ENCODE measurements at regions not wholly inside any gene's neighbourhood (a gene's known extent, or its start where the extent isn't known, plus 50 kb on each side); places are given as distances from the start of the nearest gene placed in this dataset.

DNA sequence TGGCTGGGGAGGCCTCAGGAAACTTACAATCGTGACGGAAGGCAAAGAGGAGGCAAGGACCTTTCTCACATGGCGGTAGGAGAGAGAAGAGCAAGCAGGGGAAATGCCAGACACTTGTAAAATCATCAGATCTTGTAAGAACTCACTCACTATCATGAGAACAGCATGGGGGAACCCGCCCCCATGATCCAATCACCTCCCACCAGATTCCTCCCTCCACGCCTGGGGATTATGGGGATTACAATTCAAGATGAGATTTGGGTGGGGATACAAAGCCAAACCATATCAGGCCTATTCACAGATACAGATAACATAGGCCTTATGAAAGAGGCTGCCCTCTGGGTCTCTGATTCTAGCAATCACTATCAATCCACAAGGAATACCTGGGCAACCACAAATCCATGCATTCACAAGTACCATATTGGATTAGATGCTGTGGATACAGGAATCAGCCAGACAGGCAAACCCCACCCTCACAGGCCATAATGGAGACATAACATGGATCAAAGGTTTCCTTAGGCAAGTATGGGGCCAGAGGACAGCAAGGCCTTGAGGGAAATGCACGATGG is 284.9 kb downstream of the SOX9 start:
- no peak for ATAC-seq
- TF ChIP-seq ARNTL (CRISPR knock-in tag; IDR thresholded peaks at IDR 0.05; ENCODE audit: borderline replicate concordance, low read depth) (no peak), ISL1 (CRISPR knock-in tag; IDR thresholded peaks at IDR 0.05) (no peak), ZFP30 (CRISPR knock-in tag; IDR thresholded peaks at IDR 0.05) (no peak), ZNF565 (CRISPR knock-in tag; conservative IDR thresholded peaks at IDR 0.05; ENCODE audit: low read depth) (no peak)

GRCh38 chr17:72406498-72406897 is 285.7 kb downstream of the SOX9 start:
- no peak for ATAC-seq
- no peak for TF ChIP-seq GLIS3 (CRISPR knock-in tag; IDR thresholded peaks at IDR 0.05)
- no peak for TF ChIP-seq TSHZ2 (CRISPR knock-in tag; IDR thresholded peaks at IDR 0.05)
- TF ChIP-seq ZNF8 (CRISPR knock-in tag; IDR thresholded peaks at IDR 0.05): no peak
- no peak for TF ChIP-seq ZNF70 (CRISPR knock-in tag; IDR thresholded peaks at IDR 0.05)
- no peak for TF ChIP-seq ESRRG (CRISPR knock-in tag; IDR thresholded peaks at IDR 0.05)
- no peak for TF ChIP-seq ZFP3 (CRISPR knock-in tag; IDR thresholded peaks at IDR 0.05)
- no peak for TF ChIP-seq ZFP30 (CRISPR knock-in tag; IDR thresholded peaks at IDR 0.05)
- TF ChIP-seq, protein P1, sequence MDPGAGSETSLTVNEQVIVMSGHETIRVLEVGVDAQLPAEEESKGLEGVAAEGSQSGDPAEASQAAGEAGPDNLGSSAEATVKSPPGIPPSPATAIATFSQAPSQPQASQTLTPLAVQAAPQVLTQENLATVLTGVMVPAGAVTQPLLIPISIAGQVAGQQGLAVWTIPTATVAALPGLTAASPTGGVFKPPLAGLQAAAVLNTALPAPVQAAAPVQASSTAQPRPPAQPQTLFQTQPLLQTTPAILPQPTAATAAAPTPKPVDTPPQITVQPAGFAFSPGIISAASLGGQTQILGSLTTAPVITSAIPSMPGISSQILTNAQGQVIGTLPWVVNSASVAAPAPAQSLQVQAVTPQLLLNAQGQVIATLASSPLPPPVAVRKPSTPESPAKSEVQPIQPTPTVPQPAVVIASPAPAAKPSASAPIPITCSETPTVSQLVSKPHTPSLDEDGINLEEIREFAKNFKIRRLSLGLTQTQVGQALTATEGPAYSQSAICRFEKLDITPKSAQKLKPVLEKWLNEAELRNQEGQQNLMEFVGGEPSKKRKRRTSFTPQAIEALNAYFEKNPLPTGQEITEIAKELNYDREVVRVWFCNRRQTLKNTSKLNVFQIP (CRISPR knock-in tag; IDR thresholded peaks at IDR 0.05; ENCODE audit: borderline replicate concordance, low read depth): no peak
- TF ChIP-seq, protein P2, sequence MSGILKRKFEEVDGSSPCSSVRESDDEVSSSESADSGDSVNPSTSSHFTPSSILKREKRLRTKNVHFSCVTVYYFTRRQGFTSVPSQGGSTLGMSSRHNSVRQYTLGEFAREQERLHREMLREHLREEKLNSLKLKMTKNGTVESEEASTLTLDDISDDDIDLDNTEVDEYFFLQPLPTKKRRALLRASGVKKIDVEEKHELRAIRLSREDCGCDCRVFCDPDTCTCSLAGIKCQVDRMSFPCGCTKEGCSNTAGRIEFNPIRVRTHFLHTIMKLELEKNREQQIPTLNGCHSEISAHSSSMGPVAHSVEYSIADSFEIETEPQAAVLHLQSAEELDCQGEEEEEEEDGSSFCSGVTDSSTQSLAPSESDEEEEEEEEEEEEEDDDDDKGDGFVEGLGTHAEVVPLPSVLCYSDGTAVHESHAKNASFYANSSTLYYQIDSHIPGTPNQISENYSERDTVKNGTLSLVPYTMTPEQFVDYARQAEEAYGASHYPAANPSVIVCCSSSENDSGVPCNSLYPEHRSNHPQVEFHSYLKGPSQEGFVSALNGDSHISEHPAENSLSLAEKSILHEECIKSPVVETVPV (CRISPR knock-in tag; IDR thresholded peaks at IDR 0.05): no peak
- no peak for TF ChIP-seq TCF4 (CRISPR knock-in tag; IDR thresholded peaks at IDR 0.05; ENCODE audit: borderline replicate concordance)
- no peak for TF ChIP-seq RARB (CRISPR knock-in tag; IDR thresholded peaks at IDR 0.05)
- no peak for TF ChIP-seq BACH2 (CRISPR knock-in tag; IDR thresholded peaks at IDR 0.05; ENCODE audit: borderline replicate concordance)
- TF ChIP-seq, protein P3, sequence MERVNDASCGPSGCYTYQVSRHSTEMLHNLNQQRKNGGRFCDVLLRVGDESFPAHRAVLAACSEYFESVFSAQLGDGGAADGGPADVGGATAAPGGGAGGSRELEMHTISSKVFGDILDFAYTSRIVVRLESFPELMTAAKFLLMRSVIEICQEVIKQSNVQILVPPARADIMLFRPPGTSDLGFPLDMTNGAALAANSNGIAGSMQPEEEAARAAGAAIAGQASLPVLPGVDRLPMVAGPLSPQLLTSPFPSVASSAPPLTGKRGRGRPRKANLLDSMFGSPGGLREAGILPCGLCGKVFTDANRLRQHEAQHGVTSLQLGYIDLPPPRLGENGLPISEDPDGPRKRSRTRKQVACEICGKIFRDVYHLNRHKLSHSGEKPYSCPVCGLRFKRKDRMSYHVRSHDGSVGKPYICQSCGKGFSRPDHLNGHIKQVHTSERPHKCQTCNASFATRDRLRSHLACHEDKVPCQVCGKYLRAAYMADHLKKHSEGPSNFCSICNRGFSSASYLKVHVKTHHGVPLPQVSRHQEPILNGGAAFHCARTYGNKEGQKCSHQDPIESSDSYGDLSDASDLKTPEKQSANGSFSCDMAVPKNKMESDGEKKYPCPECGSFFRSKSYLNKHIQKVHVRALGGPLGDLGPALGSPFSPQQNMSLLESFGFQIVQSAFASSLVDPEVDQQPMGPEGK (CRISPR knock-in tag; IDR thresholded peaks at IDR 0.05; ENCODE audit: borderline replicate concordance): no peak
- no peak for TF ChIP-seq ARNTL (CRISPR knock-in tag; IDR thresholded peaks at IDR 0.05; ENCODE audit: borderline replicate concordance, low read depth)
- no peak for TF ChIP-seq CSDC2 (CRISPR knock-in tag; IDR thresholded peaks at IDR 0.05)
- no peak for TF ChIP-seq ZC3H10 (CRISPR knock-in tag; IDR thresholded peaks at IDR 0.05)
- no peak for TF ChIP-seq ISL1 (CRISPR knock-in tag; IDR thresholded peaks at IDR 0.05)
- TF ChIP-seq SNAI2 (CRISPR knock-in tag; IDR thresholded peaks at IDR 0.05): no peak

GRCh38 chr17:72407336-72407909 is 286.6 kb downstream of the SOX9 start:
- TF ChIP-seq BACH2 (CRISPR knock-in tag; IDR thresholded peaks at IDR 0.05; ENCODE audit: borderline replicate concordance) (no peak), ARNTL (CRISPR knock-in tag; IDR thresholded peaks at IDR 0.05; ENCODE audit: borderline replicate concordance, low read depth) (no peak), TCF4 (CRISPR knock-in tag; IDR thresholded peaks at IDR 0.05; ENCODE audit: borderline replicate concordance) (peak; percentile 81; the same call in 1 of the 2 replicates), OSR1 (CRISPR knock-in tag; IDR thresholded peaks at IDR 0.05) (no peak), PPARA (CRISPR knock-in tag; IDR thresholded peaks at IDR 0.05; ENCODE audit: borderline replicate concordance) (no peak), ZNF8 (CRISPR knock-in tag; IDR thresholded peaks at IDR 0.05) (0 out of 2 replicates have a peak, but pooled peaks have one; percentile 6), ZNF70 (CRISPR knock-in tag; IDR thresholded peaks at IDR 0.05) (peak; percentile 77), CSDC2 (CRISPR knock-in tag; IDR thresholded peaks at IDR 0.05) (peak; percentile 80; the same call in 1 of the 2 replicates), ISL1 (CRISPR knock-in tag; IDR thresholded peaks at IDR 0.05) (peak; percentile 50), SNAI2 (CRISPR knock-in tag; IDR thresholded peaks at IDR 0.05) (peak; percentile 8; the same call in 1 of the 2 replicates), TOX (CRISPR knock-in tag; IDR thresholded peaks at IDR 0.05; ENCODE audit: borderline replicate concordance) (no peak), ZNF565 (CRISPR knock-in tag; conservative IDR thresholded peaks at IDR 0.05; ENCODE audit: low read depth) (no peak), RARB (CRISPR knock-in tag; IDR thresholded peaks at IDR 0.05) (0 out of 2 replicates have a peak, but pooled peaks have one; percentile 6), TSHZ2 (CRISPR knock-in tag; IDR thresholded peaks at IDR 0.05) (no peak), GLIS3 (CRISPR knock-in tag; IDR thresholded peaks at IDR 0.05) (no peak)
- TF ChIP-seq, protein P1 (CRISPR knock-in tag; IDR thresholded peaks at IDR 0.05; ENCODE audit: borderline replicate concordance, low read depth): no peak

More at GRCh38 chr17:72407336-72407909, 286.6 kb downstream of the SOX9 start:
- peak; percentile 94 for ATAC-seq
